ENCODE measurements at regions not wholly inside any gene's neighbourhood (a gene's known extent, or its start where the extent isn't known, plus 50 kb on each side); places are given as distances from the start of the nearest gene placed in this dataset.

DNA sequence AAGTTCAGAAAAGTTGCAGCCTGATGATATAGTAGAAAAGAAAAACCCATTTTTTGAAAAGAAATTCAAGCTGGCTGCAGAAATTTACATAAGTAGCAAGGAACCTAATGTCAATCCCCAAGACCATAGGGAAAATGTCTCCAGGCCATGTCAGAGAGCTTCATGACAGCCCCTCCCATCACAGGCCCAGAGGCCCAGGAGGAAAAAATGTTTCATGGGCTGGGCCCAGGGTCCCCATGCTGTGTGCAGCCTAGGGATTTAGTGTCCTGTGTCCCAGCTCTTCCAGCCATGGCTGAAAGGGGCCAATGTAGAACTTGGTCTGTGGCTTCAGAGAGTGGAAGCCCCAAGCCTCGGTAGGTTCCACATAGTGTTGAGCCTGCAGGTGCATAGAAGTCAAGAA is 220.3 kb downstream of the CSNK1G3 start:
- intact Hi-C loops (cut with micrococcal nuclease; ENCODE audit: unreplicated experiment) = no loop called here
- Mint-ChIP-seq H3K9me3 (ENCODE audit: low read depth, unreplicated experiment) (peaks cover 10% of the 10 kb centered on the region), H3K4me1 (ENCODE audit: low read depth, unreplicated experiment) (no peaks in the 10 kb centered on the region), H3K4me3 (ENCODE audit: low read depth, unreplicated experiment) (no peak overlapping the region), H3K27ac (ENCODE audit: unreplicated experiment) (no peak overlapping the region), H3K36me3 (ENCODE audit: insufficient read depth, unreplicated experiment) (no peaks in the 10 kb centered on the region), H3K27me3 (ENCODE audit: unreplicated experiment) (no peaks in the 10 kb centered on the region)
- no peak for DNase-seq
- CTCF ChIA-PET = no interaction called here
- BruUV-seq (replicated peaks) = no TSS peak
- TF ChIP-seq, protein P1, sequence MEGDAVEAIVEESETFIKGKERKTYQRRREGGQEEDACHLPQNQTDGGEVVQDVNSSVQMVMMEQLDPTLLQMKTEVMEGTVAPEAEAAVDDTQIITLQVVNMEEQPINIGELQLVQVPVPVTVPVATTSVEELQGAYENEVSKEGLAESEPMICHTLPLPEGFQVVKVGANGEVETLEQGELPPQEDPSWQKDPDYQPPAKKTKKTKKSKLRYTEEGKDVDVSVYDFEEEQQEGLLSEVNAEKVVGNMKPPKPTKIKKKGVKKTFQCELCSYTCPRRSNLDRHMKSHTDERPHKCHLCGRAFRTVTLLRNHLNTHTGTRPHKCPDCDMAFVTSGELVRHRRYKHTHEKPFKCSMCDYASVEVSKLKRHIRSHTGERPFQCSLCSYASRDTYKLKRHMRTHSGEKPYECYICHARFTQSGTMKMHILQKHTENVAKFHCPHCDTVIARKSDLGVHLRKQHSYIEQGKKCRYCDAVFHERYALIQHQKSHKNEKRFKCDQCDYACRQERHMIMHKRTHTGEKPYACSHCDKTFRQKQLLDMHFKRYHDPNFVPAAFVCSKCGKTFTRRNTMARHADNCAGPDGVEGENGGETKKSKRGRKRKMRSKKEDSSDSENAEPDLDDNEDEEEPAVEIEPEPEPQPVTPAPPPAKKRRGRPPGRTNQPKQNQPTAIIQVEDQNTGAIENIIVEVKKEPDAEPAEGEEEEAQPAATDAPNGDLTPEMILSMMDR (IDR thresholded peaks at IDR 0.05; ENCODE audit: unreplicated experiment) = no peak

DNA sequence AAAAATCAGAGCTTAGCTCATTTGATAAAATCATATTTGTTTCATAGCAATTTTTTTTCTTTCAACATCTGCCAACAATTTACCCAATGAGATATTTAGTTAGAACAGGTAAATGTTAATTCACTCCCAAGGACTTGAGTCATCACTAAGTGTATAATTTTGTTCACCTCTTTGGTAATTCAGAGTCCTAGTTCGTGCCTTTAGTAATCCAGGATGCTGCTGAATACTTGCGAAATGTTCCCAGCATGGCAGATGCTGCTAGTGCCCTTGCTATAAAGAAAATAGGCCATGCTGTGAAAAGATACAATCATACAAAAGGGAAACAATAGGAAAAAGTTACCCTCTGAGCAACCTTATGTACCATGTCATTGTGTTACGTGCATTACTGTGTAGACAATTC is 210.5 kb downstream of the CSNK1G3 start:
- intact Hi-C loops (cut with micrococcal nuclease; ENCODE audit: unreplicated experiment) = no loop called here
- Mint-ChIP-seq H3K27me3 (ENCODE audit: unreplicated experiment) (no peaks in the 10 kb centered on the region), H3K36me3 (ENCODE audit: insufficient read depth, unreplicated experiment) (no peaks in the 10 kb centered on the region), H3K27ac (ENCODE audit: unreplicated experiment) (no peak overlapping the region), H3K4me3 (ENCODE audit: low read depth, unreplicated experiment) (no peak overlapping the region), H3K4me1 (ENCODE audit: low read depth, unreplicated experiment) (no peaks in the 10 kb centered on the region), H3K9me3 (ENCODE audit: low read depth, unreplicated experiment) (peaks cover 3% of the 10 kb centered on the region)
- DNase-seq = no peak
- TF ChIP-seq, protein P1 (IDR thresholded peaks at IDR 0.05; ENCODE audit: unreplicated experiment) = no peak
- CTCF ChIA-PET = interaction anchor here (0.7 kb wide), 2 partner anchors 50 to 96 kb away, joined by 3 to 7 read pairs; no protein-coding TSS in a partner anchor
- no TSS peak for BruUV-seq (replicated peaks)

DNA sequence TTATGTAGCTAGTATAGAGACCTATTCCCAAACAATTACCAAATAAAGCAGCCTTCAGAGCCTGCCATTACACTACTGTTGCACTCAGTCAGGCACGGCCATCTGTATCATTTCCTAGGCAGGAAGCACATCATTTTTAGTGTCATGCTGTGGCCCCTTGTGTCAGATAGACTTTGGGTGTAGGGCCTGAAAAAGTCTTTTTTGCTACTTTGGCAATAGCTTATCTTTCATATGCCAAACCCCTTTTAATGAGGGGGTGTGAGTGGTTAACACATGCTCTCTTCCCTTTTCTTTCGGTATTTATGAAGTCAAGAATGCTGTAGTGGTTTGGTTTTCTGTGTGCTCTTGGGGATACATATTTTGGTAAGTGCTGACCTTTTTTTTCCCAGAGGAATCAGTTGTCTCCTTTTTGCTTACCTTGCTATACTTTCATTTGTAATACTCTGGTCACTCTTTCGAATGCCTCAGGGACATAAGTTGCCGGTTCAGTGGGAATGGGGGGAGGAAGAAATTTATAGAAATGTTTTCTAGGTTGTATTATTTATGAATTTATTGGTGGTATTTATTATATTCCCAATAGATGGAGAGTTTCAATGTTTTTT is 209.8 kb downstream of the CSNK1G3 start:
- H3K4me1 Mint-ChIP-seq (ENCODE audit: low read depth, unreplicated experiment) = no peaks in the 10 kb centered on the region
- DNase-seq = no peak
- no peaks in the 10 kb centered on the region for H3K27me3 Mint-ChIP-seq (ENCODE audit: unreplicated experiment)
- no peak overlapping the region for H3K27ac Mint-ChIP-seq (ENCODE audit: unreplicated experiment)
- CTCF ChIA-PET = no interaction called here
- H3K4me3 Mint-ChIP-seq (ENCODE audit: low read depth, unreplicated experiment) = no peak overlapping the region
- TF ChIP-seq, protein P1 (IDR thresholded peaks at IDR 0.05; ENCODE audit: unreplicated experiment) = no peak
- H3K36me3 Mint-ChIP-seq (ENCODE audit: insufficient read depth, unreplicated experiment) = no peaks in the 10 kb centered on the region
- no TSS peak for BruUV-seq (replicated peaks)
- intact Hi-C loops (cut with micrococcal nuclease; ENCODE audit: unreplicated experiment) = no loop called here
- H3K9me3 Mint-ChIP-seq (ENCODE audit: low read depth, unreplicated experiment) = no peaks in the 10 kb centered on the region

DNA sequence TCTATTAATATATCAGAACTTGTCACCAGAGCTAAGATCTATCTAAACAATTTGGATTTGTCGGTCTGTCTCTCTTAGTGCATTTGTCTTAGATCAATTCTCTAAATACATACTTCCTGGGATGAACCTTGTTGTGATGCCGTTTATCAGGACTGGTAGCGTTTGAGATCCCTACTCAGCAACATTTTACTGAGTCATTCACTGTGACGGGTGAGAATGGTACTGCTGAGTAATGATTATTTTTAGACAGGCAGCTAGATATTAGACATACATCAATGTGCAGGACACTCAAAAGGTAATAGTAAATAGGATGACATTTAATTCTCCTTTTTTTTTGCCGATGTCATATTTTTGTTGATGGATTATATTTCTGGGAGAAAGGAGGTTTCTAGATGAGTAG is 209.0 kb downstream of the CSNK1G3 start:
- Mint-ChIP-seq H3K4me1 (ENCODE audit: low read depth, unreplicated experiment) (no peaks in the 10 kb centered on the region), H3K36me3 (ENCODE audit: insufficient read depth, unreplicated experiment) (no peaks in the 10 kb centered on the region), H3K27ac (ENCODE audit: unreplicated experiment) (no peak overlapping the region), H3K27me3 (ENCODE audit: unreplicated experiment) (no peaks in the 10 kb centered on the region), H3K4me3 (ENCODE audit: low read depth, unreplicated experiment) (no peak overlapping the region), H3K9me3 (ENCODE audit: low read depth, unreplicated experiment) (no peaks in the 10 kb centered on the region)
- CTCF ChIA-PET = no interaction called here
- BruUV-seq (replicated peaks) = no TSS peak
- DNase-seq = no peak
- TF ChIP-seq, protein P1 (IDR thresholded peaks at IDR 0.05; ENCODE audit: unreplicated experiment) = no peak
- intact Hi-C loops (cut with micrococcal nuclease; ENCODE audit: unreplicated experiment) = no loop called here
